PC-3 (cell line): ENCODE measurements at regions not wholly inside any gene's neighbourhood (a gene's known extent, or its start where the extent isn't known, plus 50 kb on each side); places are given as distances from the start of the nearest gene placed in this dataset.

Experiments used
- ATAC-seq: fragments of 200-7000 bp; cut with Tn5 transposase; 2 replicates; pipeline ENCODE4 v1.9.1; 2020; ENCODE audit warnings: mild to moderate bottlenecking, moderate library complexity
- BruUV-seq: library from RNA; stranded (reverse); fragments of 400-500 nt; replicated peaks from 2 replicates; lab custom pipeline; 2021; lab: Mats Ljungman, UMichigan
- CTCF ChIA-PET: fragments of 300-600 bp; sonication (Branson Sonifier 250); formaldehyde crosslinking; loops from one replicate; lab custom pipeline; 2022; ENCODE audit warnings: antibody characterized with exemption; lab: Charles Lee
- POLR2A ChIA-PET: fragments of 300-600 bp; sonication (Branson Sonifier 250); formaldehyde crosslinking; loops from one replicate; lab custom pipeline; 2022; ENCODE audit warnings: antibody characterized with exemption; ENCODE audit not compliant: unreplicated experiment; lab: Charles Lee
- DNase-seq: peaks from one replicate; pipeline ENCODE4 v3.0.0-alpha.2; 2015
- H2AFZ ChIP-seq: fragments of 300-600 bp; sonication (generic); 2 replicates; pipeline ENCODE4 v1.6.0; 2016; ENCODE audit warnings: antibody characterized with exemption, low read length
- H3F3A ChIP-seq: fragments of 300-600 bp; sonication (generic); one replicate; pipeline ENCODE4 v1.6.0; 2017; ENCODE audit warnings: antibody characterized with exemption, low read length, control low read depth, mild to moderate bottlenecking; ENCODE audit not compliant: unreplicated experiment
- H3K27ac ChIP-seq: fragments of 300-600 bp; sonication (generic); 2 replicates; pipeline ENCODE4 v1.5.1; 2016; ENCODE audit warnings: mild to moderate bottlenecking, low read length
- H3K27me3 ChIP-seq: fragments of 300-600 bp; sonication (generic); 2 replicates; pipeline ENCODE4 v1.6.1; 2016; ENCODE audit warnings: low read length, mixed read lengths
- H3K36me3 ChIP-seq: fragments of 300-600 bp; sonication (generic); 2 replicates; pipeline ENCODE4 v1.6.1; 2016; ENCODE audit warnings: low read depth, mixed run types, low read length, mixed read lengths
- H3K4me1 ChIP-seq: fragments of 300-600 bp; sonication (generic); 2 replicates; pipeline ENCODE4 v1.5.1; 2016; ENCODE audit warnings: low read length; ENCODE audit not compliant: insufficient read depth
- H3K4me2 ChIP-seq: fragments of 300-600 bp; sonication (generic); 2 replicates; pipeline ENCODE4 v1.6.0; 2016; ENCODE audit warnings: low read length
- H3K4me3 ChIP-seq: fragments of 300-600 bp; sonication (generic); 2 replicates; pipeline ENCODE4 v1.5.1; 2016; ENCODE audit warnings: mild to moderate bottlenecking, low read length, mixed read lengths
- H3K79me2 ChIP-seq: fragments of 300-600 bp; sonication (generic); 2 replicates; pipeline ENCODE4 v1.6.1; 2017; ENCODE audit warnings: low read length, mixed read lengths
- H3K9ac ChIP-seq: fragments of 300-600 bp; sonication (generic); 2 replicates; pipeline ENCODE4 v1.6.0; 2016; ENCODE audit warnings: mild to moderate bottlenecking, low read length
- H3K9me2 ChIP-seq: fragments of 300-600 bp; sonication (generic); replicated peaks from 2 replicates; pipeline ENCODE4 v1.6.1; 2016; ENCODE audit warnings: mixed run types, low read length, mixed read lengths
- H3K9me3 ChIP-seq: fragments of 300-600 bp; sonication (generic); 2 replicates; pipeline ENCODE4 v1.6.1; 2016; ENCODE audit warnings: low read length, mixed read lengths
- H4K20me1 ChIP-seq: fragments of 300-600 bp; sonication (generic); 2 replicates; pipeline ENCODE4 v1.6.1; 2016; ENCODE audit warnings: low read length, mixed read lengths
- EZH2 ChIP-seq: fragments of 300-600 bp; sonication (generic); IDR thresholded peaks from one replicate; pipeline ENCODE4 v1.6.1; 2017; ENCODE audit warnings: antibody characterized with exemption, mild to moderate bottlenecking, low read length; ENCODE audit not compliant: unreplicated experiment
- EZH2phosphoT487 ChIP-seq: fragments of 300-600 bp; sonication (generic); IDR thresholded peaks from 2 replicates; pipeline ENCODE4 v1.6.1; 2018; ENCODE audit warnings: mild to moderate bottlenecking, antibody characterized with exemption, low read length, borderline replicate concordance
- intact Hi-C: fragments of 100-400 bp; cut with micrococcal nuclease; formaldehyde crosslinking; loops from 2 replicates; pipeline ENCODE4 v1.9.0; 2023
- TF ChIP-seq, protein P1 (sequence below): fragments of 300-600 bp; sonication (generic); conservative IDR thresholded peaks from 2 replicates; pipeline ENCODE4 v1.5.1; 2017; ENCODE audit warnings: antibody characterized with exemption, low read depth, mild to moderate bottlenecking, low read length

DNA sequence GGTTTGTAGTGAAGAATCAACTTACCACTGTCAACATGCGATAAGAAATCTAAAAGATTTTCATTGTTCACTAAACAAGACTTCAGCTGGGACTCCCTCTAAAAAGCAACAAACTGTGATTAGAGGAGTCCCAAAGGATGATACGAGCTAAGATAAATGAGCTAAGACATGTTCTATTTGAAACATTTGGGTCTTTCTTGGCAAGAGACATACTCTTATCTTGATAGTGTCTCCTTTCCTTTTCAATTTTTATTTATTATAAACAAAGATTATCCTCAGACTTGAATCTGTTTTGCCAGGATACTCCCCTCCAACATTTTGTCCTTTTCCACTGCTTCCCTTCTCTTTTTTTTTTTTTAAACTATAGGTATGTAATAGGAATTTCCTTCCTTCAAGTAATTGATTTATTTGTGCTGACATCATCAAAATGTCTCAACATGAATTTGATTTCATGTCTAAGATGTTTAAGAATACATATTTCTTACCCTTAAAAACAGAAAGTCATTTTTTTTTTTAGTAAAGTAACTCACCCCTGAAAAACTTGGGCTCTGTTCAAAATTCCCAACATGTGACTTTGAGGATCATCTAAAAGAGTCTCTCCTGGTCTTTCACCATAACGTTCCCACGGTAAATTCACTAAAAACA is 158.4 kb upstream of the NRP1 start:
- Histone ChIP-seq H3K4me3 (no peak overlapping the region), H3K9ac (no peak overlapping the region), H3K4me1 (no peaks in the 10 kb centered on the region), H3K36me3 (no peaks in the 10 kb centered on the region), H3K27ac (no peak overlapping the region), H3K9me3 (no peaks in the 10 kb centered on the region), H3K9me2 (0 out of 2 replicates have a peak, but pooled peaks cover 7% of the 10 kb centered on the region), H4K20me1 (no peaks in the 10 kb centered on the region), H3K4me2 (no peak overlapping the region), H3K27me3 (no peaks in the 10 kb centered on the region), H2AFZ (no peak overlapping the region), H3F3A (no peaks in the 10 kb centered on the region), H3K79me2 (no peaks in the 10 kb centered on the region)
- ChIA-PET CTCF (no interaction called here), POLR2A (interaction anchor here (0.6 kb wide), 1 partner anchor 340 kb away, joined by 4 read pairs; no protein-coding TSS in a partner anchor)
- no peak for DNase-seq
- ATAC-seq: no peak
- no TSS peak for BruUV-seq
- TF ChIP-seq, protein P1, sequence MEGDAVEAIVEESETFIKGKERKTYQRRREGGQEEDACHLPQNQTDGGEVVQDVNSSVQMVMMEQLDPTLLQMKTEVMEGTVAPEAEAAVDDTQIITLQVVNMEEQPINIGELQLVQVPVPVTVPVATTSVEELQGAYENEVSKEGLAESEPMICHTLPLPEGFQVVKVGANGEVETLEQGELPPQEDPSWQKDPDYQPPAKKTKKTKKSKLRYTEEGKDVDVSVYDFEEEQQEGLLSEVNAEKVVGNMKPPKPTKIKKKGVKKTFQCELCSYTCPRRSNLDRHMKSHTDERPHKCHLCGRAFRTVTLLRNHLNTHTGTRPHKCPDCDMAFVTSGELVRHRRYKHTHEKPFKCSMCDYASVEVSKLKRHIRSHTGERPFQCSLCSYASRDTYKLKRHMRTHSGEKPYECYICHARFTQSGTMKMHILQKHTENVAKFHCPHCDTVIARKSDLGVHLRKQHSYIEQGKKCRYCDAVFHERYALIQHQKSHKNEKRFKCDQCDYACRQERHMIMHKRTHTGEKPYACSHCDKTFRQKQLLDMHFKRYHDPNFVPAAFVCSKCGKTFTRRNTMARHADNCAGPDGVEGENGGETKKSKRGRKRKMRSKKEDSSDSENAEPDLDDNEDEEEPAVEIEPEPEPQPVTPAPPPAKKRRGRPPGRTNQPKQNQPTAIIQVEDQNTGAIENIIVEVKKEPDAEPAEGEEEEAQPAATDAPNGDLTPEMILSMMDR: no peak
- TF ChIP-seq EZH2: no peak
- no peak for TF ChIP-seq EZH2phosphoT487
- intact Hi-C loops: no loop called here

DNA sequence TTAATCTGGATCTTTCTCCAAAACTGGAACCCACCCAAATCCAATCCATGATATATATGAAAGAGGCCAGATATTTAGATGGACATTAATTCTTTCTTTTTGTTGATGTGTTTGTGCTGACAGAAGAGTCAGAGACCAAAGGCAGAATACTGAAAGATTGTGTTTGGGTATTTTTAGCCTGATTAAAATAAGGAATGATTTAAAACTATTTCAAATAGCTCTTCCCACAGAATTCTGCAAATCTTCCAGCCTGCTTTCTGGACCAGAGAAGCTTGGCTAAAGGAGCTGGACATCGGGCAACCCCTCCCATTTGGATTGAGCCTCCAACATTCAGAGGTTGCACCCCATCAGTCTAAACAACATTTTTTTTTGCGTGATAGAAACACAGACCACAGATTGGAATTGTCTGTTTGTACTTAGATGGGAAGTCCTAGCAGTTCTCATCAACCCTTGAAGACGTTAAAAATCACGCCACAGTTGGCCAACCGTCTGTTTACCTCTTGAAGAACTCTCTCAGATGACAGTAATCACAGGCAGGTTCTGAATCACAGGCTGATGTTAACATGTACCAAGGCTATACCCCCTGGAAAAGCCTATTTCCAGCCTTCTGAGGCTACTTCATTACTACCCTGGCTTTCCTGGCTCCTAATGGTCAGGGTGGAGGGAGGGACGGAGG is 155.2 kb upstream of the NRP1 start:
- H3K79me2 ChIP-seq: no peaks in the 10 kb centered on the region
- no peak overlapping the region for H3K4me2 ChIP-seq
- no peak for DNase-seq
- H3K9me3 ChIP-seq: no peaks in the 10 kb centered on the region
- H3K9ac ChIP-seq: no peak overlapping the region
- 0 out of 2 replicates have a peak, but pooled peaks cover 2% of the 10 kb centered on the region for H3K9me2 ChIP-seq
- no TSS peak for BruUV-seq
- CTCF ChIA-PET: no interaction called here
- H3F3A ChIP-seq: no peaks in the 10 kb centered on the region
- intact Hi-C loops: no loop called here
- no peaks in the 10 kb centered on the region for H3K36me3 ChIP-seq
- H4K20me1 ChIP-seq: no peaks in the 10 kb centered on the region
- H3K27ac ChIP-seq: no peak overlapping the region
- no peaks in the 10 kb centered on the region for H3K4me1 ChIP-seq
- H2AFZ ChIP-seq: no peak overlapping the region
- H3K27me3 ChIP-seq: no peaks in the 10 kb centered on the region
- no peak for TF ChIP-seq EZH2phosphoT487
- TF ChIP-seq, protein P1: no peak
- no peak for TF ChIP-seq EZH2
- H3K4me3 ChIP-seq: no peak overlapping the region
- POLR2A ChIA-PET: no interaction called here
- no peak for ATAC-seq
